Nephron progenitor cell (in vitro differentiated cells): ENCODE measurements at regions not wholly inside any gene's neighbourhood (a gene's known extent, or its start where the extent isn't known, plus 50 kb on each side); places are given as distances from the start of the nearest gene placed in this dataset.

Experiments
- DNase-seq: peaks from one replicate; pipeline ENCODE4 v3.0.0; 2021
- H3K27ac Mint-ChIP-seq: 2 replicates; pipeline ENCODE4 v1.8.0; 2021; ENCODE audit warnings: mild to moderate bottlenecking, moderate library complexity, mixed read lengths
- H3K27me3 Mint-ChIP-seq: 2 replicates; pipeline ENCODE4 v1.8.0; 2021; ENCODE audit warnings: mild to moderate bottlenecking, low read depth, mixed read lengths; ENCODE audit not compliant: poor library complexity
- H3K36me3 Mint-ChIP-seq: 2 replicates; pipeline ENCODE4 v1.8.0; 2021; ENCODE audit warnings: low read depth, mixed read lengths
- H3K4me1 Mint-ChIP-seq: 2 replicates; pipeline ENCODE4 v1.8.0; 2021; ENCODE audit warnings: mixed read lengths
- H3K4me3 Mint-ChIP-seq: 2 replicates; pipeline ENCODE4 v1.8.0; 2021; ENCODE audit warnings: mild to moderate bottlenecking, moderate library complexity, mixed read lengths
- H3K9me3 Mint-ChIP-seq: 2 replicates; pipeline ENCODE4 v1.8.0; 2021; ENCODE audit warnings: mild to moderate bottlenecking, moderate library complexity, mixed read lengths
- TF ChIP-seq, protein P1 (sequence below): fragments of 200-600 bp; sonication (generic); IDR thresholded peaks from 2 replicates; pipeline ENCODE4 v1.5.0; 2021; ENCODE audit warnings: antibody characterized with exemption

DNA sequence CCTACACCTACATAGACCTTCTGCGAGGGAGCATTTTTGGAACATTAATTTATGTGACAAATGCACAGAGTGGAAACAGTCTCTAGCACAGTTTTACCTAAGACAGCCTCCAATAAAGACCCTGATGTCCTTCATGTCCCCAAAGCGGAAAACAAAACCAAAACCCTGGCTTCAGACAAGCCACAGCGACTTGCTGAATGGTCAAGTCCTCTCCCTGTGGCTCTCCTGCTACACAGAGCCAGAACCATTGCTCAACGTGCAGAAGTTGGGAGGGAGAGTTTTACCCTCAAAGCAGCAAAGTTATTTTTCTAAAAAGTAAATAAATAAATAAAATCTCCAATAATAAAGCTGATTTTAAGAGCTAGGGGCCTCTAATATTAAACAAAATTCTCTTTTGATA lies 135.0 kb upstream of the TMEM132C start:
- H3K4me3 Mint-ChIP-seq, result no peak overlapping the region
- no peak overlapping the region for H3K27ac Mint-ChIP-seq
- DNase-seq, result no peak
- TF ChIP-seq, protein P1, sequence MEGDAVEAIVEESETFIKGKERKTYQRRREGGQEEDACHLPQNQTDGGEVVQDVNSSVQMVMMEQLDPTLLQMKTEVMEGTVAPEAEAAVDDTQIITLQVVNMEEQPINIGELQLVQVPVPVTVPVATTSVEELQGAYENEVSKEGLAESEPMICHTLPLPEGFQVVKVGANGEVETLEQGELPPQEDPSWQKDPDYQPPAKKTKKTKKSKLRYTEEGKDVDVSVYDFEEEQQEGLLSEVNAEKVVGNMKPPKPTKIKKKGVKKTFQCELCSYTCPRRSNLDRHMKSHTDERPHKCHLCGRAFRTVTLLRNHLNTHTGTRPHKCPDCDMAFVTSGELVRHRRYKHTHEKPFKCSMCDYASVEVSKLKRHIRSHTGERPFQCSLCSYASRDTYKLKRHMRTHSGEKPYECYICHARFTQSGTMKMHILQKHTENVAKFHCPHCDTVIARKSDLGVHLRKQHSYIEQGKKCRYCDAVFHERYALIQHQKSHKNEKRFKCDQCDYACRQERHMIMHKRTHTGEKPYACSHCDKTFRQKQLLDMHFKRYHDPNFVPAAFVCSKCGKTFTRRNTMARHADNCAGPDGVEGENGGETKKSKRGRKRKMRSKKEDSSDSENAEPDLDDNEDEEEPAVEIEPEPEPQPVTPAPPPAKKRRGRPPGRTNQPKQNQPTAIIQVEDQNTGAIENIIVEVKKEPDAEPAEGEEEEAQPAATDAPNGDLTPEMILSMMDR, result no peak
- H3K9me3 Mint-ChIP-seq, result peaks cover 6% of the 10 kb centered on the region
- H3K36me3 Mint-ChIP-seq, result no peaks in the 10 kb centered on the region
- H3K27me3 Mint-ChIP-seq, result no peaks in the 10 kb centered on the region
- peaks cover 25% of the 10 kb centered on the region for H3K4me1 Mint-ChIP-seq

DNA sequence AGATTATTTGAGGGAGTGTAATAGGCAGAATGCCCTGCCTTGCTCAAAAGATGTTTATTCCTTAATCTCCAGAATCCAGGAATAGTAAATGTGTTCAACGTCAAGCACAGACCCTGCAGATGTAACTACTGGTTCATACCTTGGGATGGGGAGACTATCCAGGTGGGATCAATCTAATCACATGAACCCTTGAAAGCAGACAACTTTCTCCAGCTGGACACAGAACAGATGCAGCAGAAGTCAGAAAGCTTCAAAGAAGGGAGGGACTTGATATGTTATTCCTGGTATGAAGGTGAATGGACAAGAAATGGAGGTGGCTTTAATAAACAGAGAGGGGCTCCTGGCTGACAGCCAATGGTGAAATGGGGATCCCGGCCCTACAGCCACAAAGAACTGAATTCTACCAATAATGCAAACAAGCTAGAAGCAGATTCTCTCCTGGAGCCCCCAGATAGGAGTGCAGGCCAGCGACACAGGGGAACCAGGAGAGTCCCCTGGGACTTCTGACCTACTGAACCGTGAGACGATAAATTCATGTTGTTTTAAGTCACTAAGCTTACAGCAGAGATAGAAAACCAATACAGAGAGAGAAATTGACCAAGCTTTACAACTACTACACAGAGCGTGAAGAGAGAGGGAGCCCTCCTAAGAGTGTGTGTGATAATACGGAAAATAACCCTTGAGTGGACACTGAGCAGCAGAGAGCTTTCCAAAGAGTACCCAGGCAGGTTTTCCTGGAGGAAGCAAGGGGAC lies 133.5 kb upstream of the TMEM132C start:
- no peak overlapping the region for H3K4me3 Mint-ChIP-seq
- DNase-seq, result peak; percentile 40
- peaks cover 14% of the 10 kb centered on the region for H3K9me3 Mint-ChIP-seq
- peaks cover 25% of the 10 kb centered on the region for H3K4me1 Mint-ChIP-seq
- peak overlapping the region; percentile 3 for H3K27ac Mint-ChIP-seq
- no peaks in the 10 kb centered on the region for H3K36me3 Mint-ChIP-seq
- H3K27me3 Mint-ChIP-seq, result peaks cover 5% of the 10 kb centered on the region
- TF ChIP-seq, protein P1, result no peak

DNA sequence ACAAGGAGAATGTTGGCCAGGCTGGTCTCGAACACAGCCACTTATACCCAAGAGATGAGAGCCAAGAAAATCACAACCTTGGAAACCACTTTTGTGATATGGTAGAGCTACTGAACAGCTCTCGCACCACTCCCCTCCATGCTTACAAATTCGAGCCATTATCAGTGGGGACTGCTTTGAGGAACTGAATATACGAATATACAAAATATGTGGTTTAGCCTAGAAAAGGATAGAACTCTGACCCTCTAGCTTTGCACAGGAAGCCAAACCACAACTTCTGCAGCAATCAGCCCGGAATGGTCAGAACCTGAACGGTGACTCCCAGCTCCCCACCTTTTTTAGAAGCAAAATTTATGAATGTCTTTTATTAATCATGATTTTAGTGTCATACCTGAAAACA lies 129.8 kb upstream of the TMEM132C start:
- H3K27me3 Mint-ChIP-seq, result peaks cover 5% of the 10 kb centered on the region
- H3K4me1 Mint-ChIP-seq, result peaks cover 20% of the 10 kb centered on the region
- H3K36me3 Mint-ChIP-seq, result no peaks in the 10 kb centered on the region
- no peak for DNase-seq
- peaks cover 14% of the 10 kb centered on the region for H3K9me3 Mint-ChIP-seq
- H3K27ac Mint-ChIP-seq, result no peak overlapping the region
- TF ChIP-seq, protein P1, result no peak
- no peak overlapping the region for H3K4me3 Mint-ChIP-seq

DNA sequence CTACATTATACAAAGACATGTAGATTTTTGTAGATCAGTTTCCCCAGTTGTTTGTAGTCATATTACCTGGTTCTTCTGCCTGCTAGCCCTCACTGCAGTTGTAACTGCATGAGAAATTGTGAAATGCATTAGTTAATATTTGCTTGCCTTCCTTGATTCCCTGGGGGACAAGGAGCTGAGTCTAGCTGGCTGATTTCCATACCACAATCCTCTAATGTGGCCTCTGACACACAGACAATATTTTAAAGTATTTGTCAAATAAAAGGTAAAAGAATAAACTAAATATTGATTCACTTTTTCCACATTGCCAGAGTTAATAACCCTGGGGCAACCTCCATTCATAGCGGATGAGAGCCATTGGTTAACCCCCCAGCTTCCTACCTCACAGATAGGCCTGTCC lies 128.8 kb upstream of the TMEM132C start:
- no peak overlapping the region for H3K27ac Mint-ChIP-seq
- H3K27me3 Mint-ChIP-seq, result peaks cover 5% of the 10 kb centered on the region
- peaks cover 12% of the 10 kb centered on the region for H3K4me1 Mint-ChIP-seq
- TF ChIP-seq, protein P1, result no peak
- no peaks in the 10 kb centered on the region for H3K36me3 Mint-ChIP-seq
- no peak overlapping the region for H3K4me3 Mint-ChIP-seq
- peaks cover 14% of the 10 kb centered on the region for H3K9me3 Mint-ChIP-seq
- no peak for DNase-seq

DNA sequence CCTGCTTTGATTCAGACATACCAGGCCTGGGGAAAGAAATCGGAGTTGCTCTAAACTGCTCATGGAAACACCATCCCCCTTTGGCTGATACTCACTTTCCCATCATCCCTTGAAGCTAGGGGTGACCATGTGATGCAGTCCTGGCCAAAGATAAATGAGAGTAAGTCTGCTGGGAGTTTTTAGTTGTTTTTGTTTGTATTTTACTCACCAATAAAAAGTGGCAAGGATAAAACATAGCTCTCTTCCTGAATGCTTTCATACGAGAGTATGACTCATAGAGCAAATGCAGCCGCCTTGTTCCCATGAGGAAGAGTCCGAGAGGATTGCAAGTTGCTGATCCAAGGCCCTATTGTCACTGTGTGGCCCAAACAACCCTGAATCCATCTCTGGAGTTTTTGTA lies 126.4 kb upstream of the TMEM132C start:
- Mint-ChIP-seq H3K4me1 (no peaks in the 10 kb centered on the region), H3K36me3 (no peaks in the 10 kb centered on the region), H3K27me3 (peaks cover 10% of the 10 kb centered on the region), H3K27ac (no peak overlapping the region), H3K9me3 (peaks cover 14% of the 10 kb centered on the region), H3K4me3 (no peak overlapping the region)
- no peak for DNase-seq
- TF ChIP-seq, protein P1, result no peak

DNA sequence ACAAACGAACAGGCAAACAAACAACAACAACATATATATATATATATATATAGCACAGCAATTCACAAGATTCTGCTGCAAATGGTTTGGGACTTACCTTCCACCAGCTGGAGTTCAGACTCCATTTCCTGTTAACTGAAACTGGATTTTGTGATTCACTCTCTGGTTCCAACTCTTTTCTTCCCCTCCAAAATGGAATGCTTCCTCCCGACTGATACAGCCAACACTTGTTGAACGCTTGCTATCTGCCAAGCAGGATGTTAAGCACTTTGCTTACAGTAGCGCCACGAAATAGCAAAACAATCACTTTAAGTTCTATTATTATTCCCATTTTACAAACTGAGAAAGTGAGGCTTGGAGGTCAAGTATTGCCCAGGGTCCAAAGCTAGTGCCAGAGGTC lies 116.0 kb upstream of the TMEM132C start:
- H3K36me3 Mint-ChIP-seq, result no peaks in the 10 kb centered on the region
- TF ChIP-seq, protein P1, result no peak
- no peak overlapping the region for H3K27ac Mint-ChIP-seq
- DNase-seq, result no peak
- peaks cover 9% of the 10 kb centered on the region for H3K27me3 Mint-ChIP-seq
- no peak overlapping the region for H3K4me3 Mint-ChIP-seq
- H3K4me1 Mint-ChIP-seq, result no peaks in the 10 kb centered on the region
- H3K9me3 Mint-ChIP-seq, result peaks cover 10% of the 10 kb centered on the region
